Astrocyte (in vitro differentiated cells and primary cell): ENCODE measurements at regions not wholly inside any gene's neighbourhood (a gene's known extent, or its start where the extent isn't known, plus 50 kb on each side); places are given as distances from the start of the nearest gene placed in this dataset.
"Not testable (repeated sequence)": the region's sequence is repeated elsewhere in the genome, so short reads cannot be mapped to it uniquely, and the experiment has no call there.

ENCODE experiments used
- DNase-seq: peaks from one replicate; pipeline ENCODE4 v3.0.0-alpha.2; 2010; ENCODE audit warnings: low read depth
- FAIRE-seq: peaks from 2 replicates; lab custom pipeline; 2011; peaks lifted over from hg19 to GRCh38; lab: Jason Lieb, UNC
- H2AFZ ChIP-seq: 2 replicates; pipeline ENCODE4 v1.6.0; 2012; ENCODE audit warnings: low read depth, low read length, inconsistent platforms
- H3K27ac ChIP-seq: 2 replicates; pipeline ENCODE4 v1.5.1; 2011; ENCODE audit warnings: low read depth, low read length, inconsistent platforms
- H3K27me3 ChIP-seq: 2 replicates; pipeline ENCODE4 v1.6.0; 2011; ENCODE audit warnings: low read length, inconsistent platforms; ENCODE audit not compliant: insufficient read depth
- H3K36me3 ChIP-seq: 2 replicates; pipeline ENCODE4 v1.5.1; 2011; ENCODE audit warnings: low read length, inconsistent platforms; ENCODE audit not compliant: insufficient read depth
- H3K4me1 ChIP-seq: 2 replicates; pipeline ENCODE4 v1.5.1; 2011; ENCODE audit warnings: low read length, inconsistent platforms; ENCODE audit not compliant: insufficient read depth
- H3K4me2 ChIP-seq: 2 replicates; pipeline ENCODE4 v1.6.0; 2012; ENCODE audit warnings: low read length, inconsistent platforms
- H3K4me3 ChIP-seq: 2 replicates; pipeline ENCODE4 v1.5.1; 2011; ENCODE audit warnings: low read depth, mild to moderate bottlenecking, low read length, inconsistent platforms; ENCODE audit not compliant: insufficient read depth
- H3K79me2 ChIP-seq: 2 replicates; pipeline ENCODE4 v1.6.0; 2012; ENCODE audit warnings: mild to moderate bottlenecking, low read length, inconsistent platforms; ENCODE audit not compliant: insufficient read depth
- H3K9ac ChIP-seq: 2 replicates; pipeline ENCODE4 v1.6.0; 2012; ENCODE audit warnings: mild to moderate bottlenecking, low read length, inconsistent platforms
- H3K9me3 ChIP-seq: 2 replicates; pipeline ENCODE4 v1.5.1; 2012; ENCODE audit warnings: low read depth, mild to moderate bottlenecking, low read length, inconsistent platforms; ENCODE audit not compliant: insufficient read depth
- H4K20me1 ChIP-seq: 2 replicates; pipeline ENCODE4 v1.6.0; 2012; ENCODE audit warnings: low read length, inconsistent platforms; ENCODE audit not compliant: insufficient read depth
- H3K27ac Mint-ChIP-seq: one replicate; pipeline ENCODE4 v1.8.0; 2021; ENCODE audit warnings: mild to moderate bottlenecking, mixed read lengths; ENCODE audit not compliant: unreplicated experiment
- H3K27me3 Mint-ChIP-seq: one replicate; pipeline ENCODE4 v1.8.0; 2021; ENCODE audit warnings: low read depth, mixed read lengths; ENCODE audit not compliant: unreplicated experiment
- H3K36me3 Mint-ChIP-seq: one replicate; pipeline ENCODE4 v1.8.0; 2021; ENCODE audit warnings: low read depth, mixed read lengths; ENCODE audit not compliant: unreplicated experiment
- H3K4me1 Mint-ChIP-seq: one replicate; pipeline ENCODE4 v1.8.0; 2021; ENCODE audit warnings: low read depth, mixed read lengths; ENCODE audit not compliant: unreplicated experiment
- H3K4me3 Mint-ChIP-seq: one replicate; pipeline ENCODE4 v1.8.0; 2021; ENCODE audit warnings: mild to moderate bottlenecking, moderate library complexity, mixed read lengths; ENCODE audit not compliant: unreplicated experiment
- H3K9me3 Mint-ChIP-seq: one replicate; pipeline ENCODE4 v1.8.0; 2021; ENCODE audit warnings: mild to moderate bottlenecking, mixed read lengths; ENCODE audit not compliant: unreplicated experiment

GRCh38 chr16:18146601-18147142 lies 189.9 kb downstream of the NPIPA8 start:
- FAIRE-seq, H3K27ac ChIP-seq, H3K9me3 Mint-ChIP-seq, H3K4me3 Mint-ChIP-seq, H3K79me2 ChIP-seq, H3K4me2 ChIP-seq, H3K4me3 ChIP-seq, H2AFZ ChIP-seq, H4K20me1 ChIP-seq, H3K36me3 Mint-ChIP-seq, H3K9ac ChIP-seq, H3K27me3 ChIP-seq, DNase-seq, H3K27ac Mint-ChIP-seq, H3K36me3 ChIP-seq, H3K4me1 Mint-ChIP-seq, H3K27me3 Mint-ChIP-seq, H3K4me1 ChIP-seq, H3K9me3 ChIP-seq: not testable (repeated sequence)

GRCh38 chr16:18142066-18142465 lies 194.5 kb downstream of the NPIPA8 start:
- not testable (repeated sequence) for H3K9ac ChIP-seq, H3K27ac Mint-ChIP-seq, H3K4me3 Mint-ChIP-seq, H3K27ac ChIP-seq, H3K27me3 ChIP-seq, H3K4me3 ChIP-seq, H3K27me3 Mint-ChIP-seq, H2AFZ ChIP-seq, H3K4me1 Mint-ChIP-seq, H3K4me1 ChIP-seq, H3K9me3 Mint-ChIP-seq, H4K20me1 ChIP-seq, H3K36me3 ChIP-seq, H3K36me3 Mint-ChIP-seq, H3K9me3 ChIP-seq, H3K4me2 ChIP-seq, H3K79me2 ChIP-seq, DNase-seq, FAIRE-seq

- H3K4me1 ChIP-seq, FAIRE-seq, H4K20me1 ChIP-seq, H3K36me3 ChIP-seq, H3K9ac ChIP-seq, H3K27ac Mint-ChIP-seq, DNase-seq, H3K9me3 ChIP-seq, H3K36me3 Mint-ChIP-seq, H2AFZ ChIP-seq, H3K27ac ChIP-seq, H3K4me3 Mint-ChIP-seq, H3K27me3 Mint-ChIP-seq, H3K79me2 ChIP-seq, H3K9me3 Mint-ChIP-seq, H3K4me1 Mint-ChIP-seq, H3K27me3 ChIP-seq, H3K4me2 ChIP-seq, H3K4me3 ChIP-seq: not testable (repeated sequence)
These were observed 200.2 kb downstream of the NPIPA8 start for GRCh38 chr16:18136288-18136687.

- not testable (repeated sequence) for H3K4me1 ChIP-seq, H3K9me3 Mint-ChIP-seq, DNase-seq, H3K4me3 Mint-ChIP-seq, H3K4me3 ChIP-seq, FAIRE-seq, H3K9ac ChIP-seq, H3K4me1 Mint-ChIP-seq, H3K27me3 ChIP-seq, H3K36me3 Mint-ChIP-seq, H3K27ac ChIP-seq, H4K20me1 ChIP-seq, H3K36me3 ChIP-seq, H3K4me2 ChIP-seq, H3K9me3 ChIP-seq, H3K27me3 Mint-ChIP-seq, H3K27ac Mint-ChIP-seq, H2AFZ ChIP-seq, H3K79me2 ChIP-seq
These were observed 201.5 kb downstream of the NPIPA8 start for GRCh38 chr16:18135024-18135423.
